Nephron progenitor cell (in vitro differentiated cells): ENCODE measurements at regions not wholly inside any gene's neighbourhood (a gene's known extent, or its start where the extent isn't known, plus 50 kb on each side); places are given as distances from the start of the nearest gene placed in this dataset.
A peak's percentile ranks its signal among the peaks of the same experiment; 100 is the strongest.

ENCODE experiments used
- DNase-seq: peaks from one replicate; pipeline ENCODE4 v3.0.0; 2021
- H3K27ac Mint-ChIP-seq: 2 replicates; pipeline ENCODE4 v1.8.0; 2021; ENCODE audit warnings: mild to moderate bottlenecking, moderate library complexity, mixed read lengths
- H3K27me3 Mint-ChIP-seq: 2 replicates; pipeline ENCODE4 v1.8.0; 2021; ENCODE audit warnings: mild to moderate bottlenecking, low read depth, mixed read lengths; ENCODE audit not compliant: poor library complexity
- H3K36me3 Mint-ChIP-seq: 2 replicates; pipeline ENCODE4 v1.8.0; 2021; ENCODE audit warnings: low read depth, mixed read lengths
- H3K4me1 Mint-ChIP-seq: 2 replicates; pipeline ENCODE4 v1.8.0; 2021; ENCODE audit warnings: mixed read lengths
- H3K4me3 Mint-ChIP-seq: 2 replicates; pipeline ENCODE4 v1.8.0; 2021; ENCODE audit warnings: mild to moderate bottlenecking, moderate library complexity, mixed read lengths
- H3K9me3 Mint-ChIP-seq: 2 replicates; pipeline ENCODE4 v1.8.0; 2021; ENCODE audit warnings: mild to moderate bottlenecking, moderate library complexity, mixed read lengths
- CTCF ChIP-seq: fragments of 200-600 bp; sonication (generic); IDR thresholded peaks from 2 replicates; pipeline ENCODE4 v1.5.0; 2021; ENCODE audit warnings: antibody characterized with exemption

- DNase-seq: no peak
- H3K4me3 Mint-ChIP-seq: no peak overlapping the region
Measured at GRCh38 chr18:69138088-69138487, 262.6 kb upstream of the DOK6 start.

DNA sequence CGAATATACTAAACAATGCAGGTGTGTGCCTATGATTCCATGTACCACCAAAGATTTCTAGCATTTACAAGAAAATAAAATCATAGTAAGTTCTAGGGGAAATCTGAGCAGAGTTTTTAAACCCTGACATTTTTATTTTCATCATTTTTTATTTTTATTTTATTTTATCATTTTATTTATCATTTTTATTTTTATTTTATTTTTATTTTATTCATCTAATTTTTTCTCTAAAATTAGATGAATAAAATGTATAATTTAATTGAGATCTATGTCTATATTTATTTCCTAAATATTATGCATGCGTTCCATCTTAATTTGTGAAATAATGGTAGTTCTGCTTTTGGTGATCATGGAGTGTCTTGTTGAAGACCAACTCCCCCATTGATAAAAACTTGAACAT lies 257.6 kb upstream of the DOK6 start:
- Mint-ChIP-seq H3K27me3 (peaks cover 4% of the 10 kb centered on the region), H3K27ac (no peak overlapping the region), H3K9me3 (no peaks in the 10 kb centered on the region), H3K4me1 (no peaks in the 10 kb centered on the region), H3K36me3 (no peaks in the 10 kb centered on the region), H3K4me3 (no peak overlapping the region)
- no peak for TF ChIP-seq CTCF
- DNase-seq: no peak

More at GRCh38 chr18:69138088-69138487, 262.6 kb upstream of the DOK6 start:
- Mint-ChIP-seq H3K27ac (no peak overlapping the region), H3K36me3 (no peaks in the 10 kb centered on the region), H3K27me3 (no peaks in the 10 kb centered on the region), H3K9me3 (peaks cover 6% of the 10 kb centered on the region), H3K4me1 (no peaks in the 10 kb centered on the region)
- no peak for TF ChIP-seq CTCF

DNA sequence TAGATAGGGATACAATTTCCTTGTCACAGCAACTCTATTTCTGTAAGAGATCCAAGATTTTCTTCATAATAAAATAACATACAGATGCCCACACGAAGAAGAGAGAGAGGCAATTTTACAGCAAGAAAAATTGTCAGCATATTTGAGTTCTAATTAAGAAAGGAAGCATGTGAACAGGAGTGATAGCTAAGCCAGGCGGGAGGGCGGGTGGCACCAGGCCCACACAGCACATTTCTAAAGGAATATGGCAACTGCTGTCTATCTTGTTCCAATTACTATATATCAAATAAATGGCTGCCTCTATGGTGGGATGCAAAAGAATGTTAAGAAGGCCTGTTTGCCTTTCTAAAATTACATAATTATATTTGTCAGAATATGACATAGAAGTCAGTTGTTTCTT lies 248.3 kb upstream of the DOK6 start:
- Mint-ChIP-seq H3K9me3 (no peaks in the 10 kb centered on the region), H3K27ac (no peak overlapping the region), H3K4me1 (no peaks in the 10 kb centered on the region), H3K36me3 (no peaks in the 10 kb centered on the region), H3K27me3 (no peaks in the 10 kb centered on the region), H3K4me3 (no peak overlapping the region)
- TF ChIP-seq CTCF: no peak
- no peak for DNase-seq

DNA sequence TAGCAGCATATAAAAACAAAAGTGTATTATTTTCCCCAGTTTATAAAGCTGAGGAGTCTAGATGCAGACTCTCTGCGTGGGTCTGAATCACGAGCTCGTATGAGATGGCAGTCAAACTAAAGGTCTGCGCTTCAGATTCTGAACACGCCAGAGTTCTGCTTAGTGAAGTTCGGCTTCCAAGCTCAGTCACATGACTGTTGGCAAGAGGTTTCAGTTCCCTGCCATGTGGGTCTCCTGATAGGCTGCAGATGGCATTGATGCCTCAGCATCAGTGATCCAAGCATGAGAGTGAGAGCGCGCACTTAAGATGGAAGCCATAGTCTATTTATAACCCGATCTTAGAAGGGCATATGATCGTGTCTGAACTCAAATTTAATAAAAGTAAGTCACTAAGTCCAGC lies 242.8 kb upstream of the DOK6 start:
- no peak overlapping the region for H3K27ac Mint-ChIP-seq
- no peak for DNase-seq
- H3K4me1 Mint-ChIP-seq: peaks cover 31% of the 10 kb centered on the region
- H3K9me3 Mint-ChIP-seq: no peaks in the 10 kb centered on the region
- H3K4me3 Mint-ChIP-seq: no peak overlapping the region
- no peak for TF ChIP-seq CTCF
- no peaks in the 10 kb centered on the region for H3K36me3 Mint-ChIP-seq
- no peaks in the 10 kb centered on the region for H3K27me3 Mint-ChIP-seq

DNA sequence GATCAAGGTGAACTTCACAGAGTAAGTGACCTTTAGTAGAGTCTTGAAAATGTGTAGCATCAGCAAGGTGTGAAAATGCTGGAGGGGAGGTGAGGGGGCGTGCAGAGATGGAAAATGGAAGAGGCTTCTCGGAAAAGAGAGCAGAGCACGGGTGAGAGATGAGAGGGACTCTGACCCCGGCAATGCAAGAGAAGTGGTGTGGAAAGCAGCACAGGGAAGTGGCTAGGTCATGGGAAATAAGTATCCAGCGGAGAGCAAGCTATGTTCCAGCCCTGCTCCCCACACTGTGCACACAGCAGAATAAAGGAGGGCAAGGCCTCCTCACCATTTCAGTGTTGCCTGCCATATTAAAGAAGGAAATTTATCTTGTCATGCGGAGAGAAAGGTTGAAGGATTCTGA lies 241.7 kb upstream of the DOK6 start:
- Mint-ChIP-seq H3K27ac (peak overlapping the region; percentile 93), H3K4me3 (peak overlapping the region; percentile 1), H3K27me3 (no peaks in the 10 kb centered on the region), H3K9me3 (peaks cover 8% of the 10 kb centered on the region), H3K4me1 (peaks cover 31% of the 10 kb centered on the region), H3K36me3 (no peaks in the 10 kb centered on the region)
- peak; percentile 5 for DNase-seq
- TF ChIP-seq CTCF: no peak

DNA sequence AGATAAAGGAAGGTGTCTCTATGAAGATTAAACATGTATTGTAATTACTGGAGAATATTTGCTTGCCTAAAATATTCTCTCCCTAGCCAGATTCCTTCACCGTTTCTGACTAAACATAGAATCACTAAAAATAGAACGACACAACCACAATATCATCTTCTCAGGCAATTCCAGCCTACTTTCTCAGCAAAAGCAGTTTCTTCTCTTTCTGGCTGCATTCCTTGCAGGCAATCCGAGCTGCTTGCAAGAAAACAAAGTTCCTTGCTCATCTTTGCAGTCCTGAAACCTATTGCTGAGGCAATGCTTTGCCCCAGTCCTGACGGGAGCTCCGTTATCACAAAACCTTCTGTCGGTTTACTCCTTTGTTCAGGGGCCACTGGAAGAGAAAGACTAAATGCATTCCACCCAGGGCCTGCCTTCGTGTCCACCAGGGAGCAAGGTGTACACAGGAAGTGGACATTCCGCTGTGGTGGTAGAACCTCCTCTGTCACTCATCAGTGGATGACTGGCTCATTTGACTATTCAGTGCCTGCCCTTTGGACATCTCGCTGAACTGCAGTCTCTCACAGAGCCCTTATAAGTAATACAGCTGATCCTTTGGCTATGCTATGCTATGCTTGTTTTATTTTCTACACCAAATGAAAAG lies 239.2 kb upstream of the DOK6 start:
- TF ChIP-seq CTCF: no peak
- DNase-seq: no peak
- H3K4me1 Mint-ChIP-seq: peaks cover 31% of the 10 kb centered on the region
- H3K9me3 Mint-ChIP-seq: peaks cover 12% of the 10 kb centered on the region
- H3K27ac Mint-ChIP-seq: peak overlapping the region; percentile 71
- H3K36me3 Mint-ChIP-seq: no peaks in the 10 kb centered on the region
- no peaks in the 10 kb centered on the region for H3K27me3 Mint-ChIP-seq
- no peak overlapping the region for H3K4me3 Mint-ChIP-seq
